Neuronal stem cell (in vitro differentiated cells): ENCODE measurements at regions not wholly inside any gene's neighbourhood (a gene's known extent, or its start where the extent isn't known, plus 50 kb on each side); places are given as distances from the start of the nearest gene placed in this dataset.

ENCODE experiments used
- DNase-seq: peaks from one replicate; pipeline ENCODE4 v3.0.0-alpha.2; 2013; ENCODE audit warnings: low spot score
- H2AFZ ChIP-seq: one replicate; pipeline ENCODE4 v1.6.1; 2013; ENCODE audit warnings: mild to moderate bottlenecking, low read length, inconsistent platforms
- H2AK5ac ChIP-seq: 2 replicates; pipeline ENCODE4 v1.6.1; 2013; ENCODE audit warnings: low read depth, mild to moderate bottlenecking, inconsistent platforms, low read length, moderate library complexity, mixed read lengths
- H2BK120ac ChIP-seq: 2 replicates; pipeline ENCODE4 v1.6.1; 2013; ENCODE audit warnings: low read depth, mild to moderate bottlenecking, inconsistent platforms, low read length, moderate library complexity, mixed read lengths
- H2BK12ac ChIP-seq: one replicate; pipeline ENCODE4 v1.6.1; 2013; ENCODE audit warnings: low read length, inconsistent platforms
- H2BK15ac ChIP-seq: 2 replicates; pipeline ENCODE4 v1.6.1; 2013; ENCODE audit warnings: mild to moderate bottlenecking, low read length, inconsistent platforms, mixed read lengths
- H2BK5ac ChIP-seq: one replicate; pipeline ENCODE4 v1.6.1; 2013; ENCODE audit warnings: inconsistent platforms, mild to moderate bottlenecking, low read length, moderate library complexity
- H3K14ac ChIP-seq: one replicate; pipeline ENCODE4 v1.6.1; 2013; ENCODE audit warnings: low read length, inconsistent platforms
- H3K18ac ChIP-seq: 2 replicates; pipeline ENCODE4 v1.6.1; 2013; ENCODE audit warnings: low read length, inconsistent platforms
- H3K23ac ChIP-seq: 2 replicates; pipeline ENCODE4 v1.6.1; 2013; ENCODE audit warnings: low read depth, mild to moderate bottlenecking, mixed read lengths, low read length, inconsistent platforms; ENCODE audit not compliant: poor library complexity
- H3K27ac ChIP-seq: replicated peaks from 3 replicates; pipeline ENCODE4 v1.5.1; 2013; ENCODE audit warnings: low read length, inconsistent platforms
- H3K27me3 ChIP-seq, 3 experiments: 2 replicates each; pipeline ENCODE4 v1.6.1; 2013; ENCODE audit warnings: low read length in 3 of 3, mild to moderate bottlenecking in 2 of 3, inconsistent platforms in 1 of 3, low read depth in 1 of 3, mixed read lengths in 1 of 3, moderate library complexity in 1 of 3; ENCODE audit not compliant: control insufficient read depth in 3 of 3, insufficient read depth in 3 of 3
- H3K36me3 ChIP-seq, 2 donors: replicated peaks in 1 of 2; 2 replicates each; pipeline ENCODE4 v1.6.1; 2013; ENCODE audit warnings: low read length in 2 of 2; ENCODE audit not compliant: control insufficient read depth in 2 of 2, insufficient read depth in 2 of 2
- H3K4ac ChIP-seq: 2 replicates; pipeline ENCODE4 v1.6.1; 2013; ENCODE audit warnings: inconsistent platforms, mild to moderate bottlenecking, low read length, moderate library complexity
- H3K4me1 ChIP-seq, 2 donors: 1 replicate in 1 of 2; 2 replicates in 1 of 2; pipeline ENCODE4 v1.6.1; 2013; ENCODE audit warnings: low read length in 2 of 2, low read depth in 1 of 2; ENCODE audit not compliant: control insufficient read depth in 2 of 2, insufficient read depth in 1 of 2
- H3K4me2 ChIP-seq: one replicate; pipeline ENCODE4 v1.6.1; 2013; ENCODE audit warnings: mild to moderate bottlenecking, low read length, inconsistent platforms; ENCODE audit not compliant: insufficient read depth, poor library complexity, severe bottlenecking
- H3K4me3 ChIP-seq, 2 donors: 2 replicates each; pipeline ENCODE4 v1.5.1; 2013; ENCODE audit warnings: low read length in 2 of 2, mild to moderate bottlenecking in 2 of 2, inconsistent platforms in 1 of 2, moderate library complexity in 1 of 2
- H3K79me1 ChIP-seq: one replicate; pipeline ENCODE4 v1.6.1; 2013; ENCODE audit warnings: low read depth, mild to moderate bottlenecking, inconsistent platforms, low read length, moderate library complexity
- H3K9ac ChIP-seq: one replicate; pipeline ENCODE4 v1.6.1; 2013; ENCODE audit warnings: mild to moderate bottlenecking, low read depth, low read length, inconsistent platforms; ENCODE audit not compliant: poor library complexity
- H3K9me3 ChIP-seq, 2 donors: replicated peaks in 1 of 2; 2 replicates each; pipeline versions ENCODE3 to v1.6.1; 2013; ENCODE audit warnings: low read length in 2 of 2, mild to moderate bottlenecking in 2 of 2, inconsistent platforms in 1 of 2, low read depth in 1 of 2, mixed read lengths in 1 of 2, moderate library complexity in 1 of 2; ENCODE audit not compliant: control insufficient read depth in 2 of 2, insufficient read depth in 1 of 2
- H4K8ac ChIP-seq: one replicate; pipeline ENCODE4 v1.6.1; 2013; ENCODE audit warnings: low read depth, mild to moderate bottlenecking, inconsistent platforms, low read length, moderate library complexity
- H4K91ac ChIP-seq: one replicate; pipeline ENCODE4 v1.6.1; 2013; ENCODE audit warnings: low read length, low read depth, mild to moderate bottlenecking, inconsistent platforms; ENCODE audit not compliant: poor library complexity
- WGBS, 2 donors: extraction: QIAGEN DNeasy Blood & Tissue Kit; methylation state at CpG; one replicate each; pipeline ENCODE4 v1.1.7; 2013; ENCODE audit warnings: missing lambda C conversion rate in 2 of 2, mixed read lengths in 1 of 2; ENCODE audit not compliant: insufficient read length in 2 of 2, insufficient replicate concordance in 1 of 2; ENCODE audit errors: extremely low coverage in 2 of 2; 5-methylcytosine and 5-hydroxymethylcytosine counted together

DNA sequence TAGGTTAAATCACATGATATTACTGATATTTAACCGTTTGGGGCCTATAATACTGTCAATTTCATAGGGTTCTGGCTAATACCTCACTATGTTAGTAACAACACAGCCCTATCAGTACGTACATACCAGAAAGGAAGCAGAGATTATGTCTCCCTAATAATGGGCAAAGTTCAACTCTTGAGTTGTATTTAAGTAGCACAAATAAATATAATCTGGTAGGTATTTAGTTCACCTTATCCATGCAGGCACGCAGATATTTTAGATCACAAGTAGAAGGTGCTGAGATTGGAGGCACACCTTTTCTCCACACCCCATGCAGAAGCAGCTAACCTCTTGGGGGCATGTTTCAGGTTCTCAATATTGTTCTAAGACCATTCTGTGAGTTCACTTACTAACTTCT, 118.9 kb downstream of the IRS1 start:
- Histone ChIP-seq H2BK5ac (no peak overlapping the region), H3K27me3 (no peaks in the 10 kb centered on the region), H2BK12ac (no peak overlapping the region), H3K9ac (no peak overlapping the region), H3K4me2 (no peak overlapping the region), H3K4me1 (peaks cover 0 to 6% of the 10 kb centered on the region in 2 donors), H4K8ac (no peak overlapping the region), H2AK5ac (no peak overlapping the region), H3K14ac (no peak overlapping the region), H3K27ac (no peak overlapping the region), H3K9me3 (no peaks in the 10 kb centered on the region), H4K91ac (no peak overlapping the region), H3K4ac (no peak overlapping the region), H2BK120ac (no peak overlapping the region), H3K18ac (no peak overlapping the region), H3K36me3 (no peaks in the 10 kb centered on the region), H2AFZ (no peak overlapping the region), H2BK15ac (no peak overlapping the region), H3K4me3 (no peak overlapping the region), H3K23ac (no peak overlapping the region), H3K79me1 (no peaks in the 10 kb centered on the region)
- DNase-seq, result no peak
- no CpG with 5 or more reads among the region's 3 CpGs for WGBS, 2 donors

DNA sequence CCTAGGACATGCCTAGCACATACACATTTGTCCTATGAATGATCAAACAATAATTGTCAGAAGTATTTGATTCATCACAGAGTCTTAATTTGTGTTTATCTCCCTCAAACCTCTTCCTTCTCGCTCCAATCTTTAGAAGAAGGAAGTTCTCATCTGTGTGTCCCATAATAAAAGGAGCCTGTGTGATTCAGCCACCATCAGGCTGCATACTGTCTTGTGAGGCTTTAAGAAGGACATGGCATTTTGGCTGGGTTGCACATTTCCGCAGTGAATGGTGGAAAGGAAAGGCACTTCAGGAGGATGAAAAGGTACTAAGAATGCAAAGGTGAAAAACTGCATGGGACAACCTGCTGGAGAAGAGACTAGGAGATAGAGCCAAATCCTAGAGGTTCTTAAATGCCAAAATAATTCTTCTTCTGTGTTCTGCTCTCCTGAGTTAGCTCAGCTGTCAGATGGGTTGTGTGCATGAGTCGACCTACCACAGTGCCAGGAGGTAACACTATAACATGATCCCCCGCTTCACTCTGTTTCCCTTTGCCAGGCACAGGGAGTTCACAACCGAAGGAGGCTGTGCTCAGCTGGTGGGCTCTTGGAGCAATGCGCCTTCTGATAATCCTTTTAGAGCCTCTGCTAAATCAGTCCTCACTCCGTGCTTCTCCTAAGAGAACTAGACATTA, 120.1 kb downstream of the IRS1 start:
- H3K4me1 ChIP-seq, result peaks cover 0 to 6% of the 10 kb centered on the region in 2 donors
- no peak overlapping the region for H3K23ac ChIP-seq
- H3K14ac ChIP-seq, result no peak overlapping the region
- no peaks in the 10 kb centered on the region for H3K27me3 ChIP-seq
- H2BK15ac ChIP-seq, result no peak overlapping the region
- no peak overlapping the region for H3K9ac ChIP-seq
- H2BK5ac ChIP-seq, result no peak overlapping the region
- H4K91ac ChIP-seq, result no peak overlapping the region
- no peak overlapping the region for H2AFZ ChIP-seq
- no peak overlapping the region for H2BK12ac ChIP-seq
- H2AK5ac ChIP-seq, result no peak overlapping the region
- no peak overlapping the region for H3K4ac ChIP-seq
- DNase-seq, result no peak
- no CpG with 5 or more reads among the region's 7 CpGs for WGBS, 2 donors
- H3K27ac ChIP-seq, result no peak overlapping the region
- no peak overlapping the region for H3K18ac ChIP-seq
- H2BK120ac ChIP-seq, result no peak overlapping the region
- H3K79me1 ChIP-seq, result no peaks in the 10 kb centered on the region
- H3K36me3 ChIP-seq, result no peaks in the 10 kb centered on the region
- H3K4me2 ChIP-seq, result no peak overlapping the region
- no peak overlapping the region for H4K8ac ChIP-seq
- H3K4me3 ChIP-seq, result no peak overlapping the region
- H3K9me3 ChIP-seq, result no peaks in the 10 kb centered on the region

DNA sequence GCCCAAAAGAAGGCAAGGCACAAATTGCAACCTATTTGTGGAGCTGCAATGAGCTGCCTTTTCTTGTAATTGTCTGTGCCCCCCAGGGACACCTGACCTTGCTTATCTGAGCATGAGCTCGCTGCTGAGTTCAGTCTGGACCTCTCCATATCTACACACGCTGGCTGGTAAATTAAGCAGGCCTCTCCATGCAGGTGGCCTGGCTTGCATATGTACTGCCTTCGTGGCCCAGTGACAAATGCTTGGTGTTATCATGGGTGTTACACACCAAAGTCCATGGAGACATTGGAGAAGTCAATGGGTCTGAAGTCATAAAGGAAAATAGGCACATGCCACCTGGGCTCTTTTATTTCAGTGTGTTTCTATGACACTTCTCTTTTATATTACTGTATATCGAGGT, 121.2 kb downstream of the IRS1 start:
- H3K36me3 ChIP-seq, result no peaks in the 10 kb centered on the region
- no peaks in the 10 kb centered on the region for H3K27me3 ChIP-seq
- no peak overlapping the region for H3K27ac ChIP-seq
- H2BK5ac ChIP-seq, result no peak overlapping the region
- no peaks in the 10 kb centered on the region for H3K79me1 ChIP-seq
- H3K9ac ChIP-seq, result no peak overlapping the region
- no peak overlapping the region for H2BK15ac ChIP-seq
- WGBS, 2 donors, result no CpG with 5 or more reads among the region's 4 CpGs
- no peaks in the 10 kb centered on the region for H3K9me3 ChIP-seq
- no peak overlapping the region for H4K8ac ChIP-seq
- DNase-seq, result no peak
- no peak overlapping the region for H4K91ac ChIP-seq
- no peak overlapping the region for H3K4me2 ChIP-seq
- no peak overlapping the region for H3K14ac ChIP-seq
- H3K23ac ChIP-seq, result no peak overlapping the region
- H3K4ac ChIP-seq, result no peak overlapping the region
- H2BK120ac ChIP-seq, result no peak overlapping the region
- no peak overlapping the region for H2BK12ac ChIP-seq
- H3K4me3 ChIP-seq, result no peak overlapping the region
- H3K4me1 ChIP-seq, result peaks cover 0 to 6% of the 10 kb centered on the region in 2 donors
- no peak overlapping the region for H2AK5ac ChIP-seq
- H2AFZ ChIP-seq, result no peak overlapping the region
- no peak overlapping the region for H3K18ac ChIP-seq

DNA sequence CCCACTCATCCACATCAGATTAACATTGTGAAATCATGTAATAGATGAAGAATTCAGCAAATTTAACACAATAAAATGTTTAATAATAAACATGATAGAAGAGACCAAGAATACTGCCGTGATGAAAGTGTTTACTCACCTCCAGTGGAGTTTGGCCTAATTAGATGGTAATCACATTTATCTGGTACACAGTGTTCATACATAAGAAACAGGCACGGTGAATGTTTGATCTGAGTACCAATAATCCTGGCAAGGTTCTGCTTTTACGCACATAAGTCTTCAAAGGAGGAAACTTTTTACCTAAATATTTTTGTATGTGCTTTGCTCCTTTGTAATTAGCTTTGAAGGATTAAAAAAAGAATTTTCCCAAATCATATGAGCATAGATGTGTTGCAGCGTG, 122.5 kb downstream of the IRS1 start:
- no peak overlapping the region for H3K14ac ChIP-seq
- no peak overlapping the region for H3K4me3 ChIP-seq
- no peak overlapping the region for H3K4ac ChIP-seq
- no peak overlapping the region for H2BK12ac ChIP-seq
- no peak overlapping the region for H2BK15ac ChIP-seq
- no peak overlapping the region for H2AK5ac ChIP-seq
- H3K9me3 ChIP-seq, result no peaks in the 10 kb centered on the region
- peaks cover 0 to 6% of the 10 kb centered on the region in 2 donors for H3K4me1 ChIP-seq
- no peak for DNase-seq
- H2BK5ac ChIP-seq, result no peak overlapping the region
- no peak overlapping the region for H3K27ac ChIP-seq
- no peak overlapping the region for H4K91ac ChIP-seq
- H3K18ac ChIP-seq, result no peak overlapping the region
- no peak overlapping the region for H3K23ac ChIP-seq
- no CpG with 5 or more reads among the region's 4 CpGs for WGBS, 2 donors
- no peaks in the 10 kb centered on the region for H3K27me3 ChIP-seq
- no peak overlapping the region for H3K9ac ChIP-seq
- H3K79me1 ChIP-seq, result no peaks in the 10 kb centered on the region
- H3K4me2 ChIP-seq, result no peak overlapping the region
- no peak overlapping the region for H4K8ac ChIP-seq
- no peak overlapping the region for H2AFZ ChIP-seq
- H2BK120ac ChIP-seq, result no peak overlapping the region
- no peaks in the 10 kb centered on the region for H3K36me3 ChIP-seq
